ENCODE measurements at regions not wholly inside any gene's neighbourhood (a gene's known extent, or its start where the extent isn't known, plus 50 kb on each side); places are given as distances from the start of the nearest gene placed in this dataset.
A peak's percentile ranks its signal among the peaks of the same experiment; 100 is the strongest.

GRCh38 chrX:40165861-40166260, 68.1 kb upstream of the BCOR start:
- intact Hi-C loops (cut with DNase I) = loop anchor here (5.0 kb wide), 1 partner anchor 519 kb away; no protein-coding TSS in a partner anchor
- H3K27ac ChIP-seq = no peak overlapping the region

GRCh38 chrX:40165206-40165605, 67.4 kb upstream of the BCOR start:
- Histone ChIP-seq H3K4me1 (no peaks in the 10 kb centered on the region), H3K36me3 (no peaks in the 10 kb centered on the region), H3K27me3 (no peaks in the 10 kb centered on the region), H3K27ac (no peak overlapping the region), H3K4me3 (no peak overlapping the region), H3K9me3 (no peaks in the 10 kb centered on the region)
- DNase-seq (ENCODE audit: low spot score in 2 of 2) = no peak
- no peak for TF ChIP-seq CTCF (IDR thresholded peaks at IDR 0.05)
- intact Hi-C loops (cut with DNase I) = loop anchor here (5.0 kb wide), 1 partner anchor 518 kb away; no protein-coding TSS in a partner anchor

More at GRCh38 chrX:40165861-40166260, 68.1 kb upstream of the BCOR start:
- no peaks in the 10 kb centered on the region for H3K36me3 ChIP-seq
- no peak for TF ChIP-seq CTCF (IDR thresholded peaks at IDR 0.05)
- DNase-seq (ENCODE audit: low spot score in 2 of 2) = no peak
- no peaks in the 10 kb centered on the region for H3K4me1 ChIP-seq
- H3K9me3 ChIP-seq = no peaks in the 10 kb centered on the region
- H3K4me3 ChIP-seq = no peak overlapping the region
- H3K27me3 ChIP-seq = no peaks in the 10 kb centered on the region

GRCh38 chrX:40164751-40165150, 67.0 kb upstream of the BCOR start:
- Histone ChIP-seq H3K4me1 (no peaks in the 10 kb centered on the region), H3K27me3 (no peaks in the 10 kb centered on the region), H3K4me3 (no peak overlapping the region), H3K27ac (no peak overlapping the region), H3K36me3 (no peaks in the 10 kb centered on the region), H3K9me3 (no peaks in the 10 kb centered on the region)
- intact Hi-C loops (cut with DNase I) = loop anchor here (5.0 kb wide), 1 partner anchor 517 kb away; no protein-coding TSS in a partner anchor
- DNase-seq (ENCODE audit: low spot score in 2 of 2) = no peak
- no peak for TF ChIP-seq CTCF (IDR thresholded peaks at IDR 0.05)

GRCh38 chrX:40158036-40158706, 60.4 kb upstream of the BCOR start:
- H3K36me3 ChIP-seq = no peaks in the 10 kb centered on the region
- intact Hi-C loops (cut with DNase I) = loop anchor here (5.0 kb wide), 1 partner anchor 426 kb away; no protein-coding TSS in a partner anchor
- H3K27ac ChIP-seq = peak overlapping the region; percentile 60 to 67
- peak overlapping the region; percentile 50 to 58 for H3K4me3 ChIP-seq
- H3K9me3 ChIP-seq = no peaks in the 10 kb centered on the region
- H3K4me1 ChIP-seq = peaks cover 7 to 9% of the 10 kb centered on the region in 2 donors
- no peak for DNase-seq (ENCODE audit: low spot score in 2 of 2)
- peaks cover 8% of the 10 kb centered on the region for H3K27me3 ChIP-seq
- peak in 2 of 3 experiments; percentile 24 to 76 for TF ChIP-seq CTCF (IDR thresholded peaks at IDR 0.05)

GRCh38 chrX:40157228-40158035, 59.7 kb upstream of the BCOR start:
- Histone ChIP-seq H3K36me3 (no peaks in the 10 kb centered on the region), H3K4me3 (peak overlapping the region; percentile 50 to 58), H3K9me3 (no peaks in the 10 kb centered on the region), H3K4me1 (peaks cover 9% of the 10 kb centered on the region in 2 donors), H3K27ac (peak overlapping the region; percentile 60 to 67), H3K27me3 (peaks cover 8% of the 10 kb centered on the region)
- intact Hi-C loops (cut with DNase I) = loop anchor here (5.0 kb wide), 1 partner anchor 425 kb away; no protein-coding TSS in a partner anchor
- DNase-seq (ENCODE audit: low spot score in 2 of 2) = no peak
- no peak for TF ChIP-seq CTCF (IDR thresholded peaks at IDR 0.05)

All from ascending aorta (tissue), 2 donors.